ENCODE measurements at regions not wholly inside any gene's neighbourhood (a gene's known extent, or its start where the extent isn't known, plus 50 kb on each side); places are given as distances from the start of the nearest gene placed in this dataset.

DNA sequence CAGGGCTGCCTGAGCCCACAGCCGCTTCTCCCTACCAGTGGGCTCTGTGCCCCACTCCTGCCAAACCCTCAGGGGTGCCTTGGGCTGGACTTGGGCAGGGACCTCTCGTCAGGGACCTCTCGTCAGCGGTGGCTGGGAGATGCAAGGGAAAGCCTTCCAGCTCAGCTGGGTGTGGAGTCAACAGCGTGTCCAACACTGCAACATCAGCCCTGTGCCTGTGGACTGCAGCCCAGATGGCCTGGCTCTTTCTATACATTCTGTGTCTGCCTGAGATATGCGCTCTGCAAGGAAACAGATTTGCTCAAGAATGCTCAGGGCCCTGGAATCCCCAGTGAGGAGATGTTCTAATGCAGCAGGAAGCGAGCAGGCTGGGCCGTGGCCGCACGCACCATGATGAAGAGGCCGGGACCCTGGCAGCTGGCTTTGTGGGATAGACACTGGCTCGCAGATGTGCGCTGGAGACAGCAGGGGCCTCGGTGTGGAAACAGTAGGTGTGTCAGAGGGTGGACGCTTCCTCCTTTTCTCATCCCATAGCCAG lies 85.0 kb upstream of the COL5A1 start:
- no peak for DNase-seq (ENCODE audit: low read depth)
- TF ChIP-seq, protein P1, sequence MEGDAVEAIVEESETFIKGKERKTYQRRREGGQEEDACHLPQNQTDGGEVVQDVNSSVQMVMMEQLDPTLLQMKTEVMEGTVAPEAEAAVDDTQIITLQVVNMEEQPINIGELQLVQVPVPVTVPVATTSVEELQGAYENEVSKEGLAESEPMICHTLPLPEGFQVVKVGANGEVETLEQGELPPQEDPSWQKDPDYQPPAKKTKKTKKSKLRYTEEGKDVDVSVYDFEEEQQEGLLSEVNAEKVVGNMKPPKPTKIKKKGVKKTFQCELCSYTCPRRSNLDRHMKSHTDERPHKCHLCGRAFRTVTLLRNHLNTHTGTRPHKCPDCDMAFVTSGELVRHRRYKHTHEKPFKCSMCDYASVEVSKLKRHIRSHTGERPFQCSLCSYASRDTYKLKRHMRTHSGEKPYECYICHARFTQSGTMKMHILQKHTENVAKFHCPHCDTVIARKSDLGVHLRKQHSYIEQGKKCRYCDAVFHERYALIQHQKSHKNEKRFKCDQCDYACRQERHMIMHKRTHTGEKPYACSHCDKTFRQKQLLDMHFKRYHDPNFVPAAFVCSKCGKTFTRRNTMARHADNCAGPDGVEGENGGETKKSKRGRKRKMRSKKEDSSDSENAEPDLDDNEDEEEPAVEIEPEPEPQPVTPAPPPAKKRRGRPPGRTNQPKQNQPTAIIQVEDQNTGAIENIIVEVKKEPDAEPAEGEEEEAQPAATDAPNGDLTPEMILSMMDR (conservative IDR thresholded peaks at IDR 0.05; ENCODE audit: control insufficient read depth, insufficient read depth, low read depth, low read length): no peak
- H3K4me3 ChIP-seq (ENCODE audit: control insufficient read depth, low read depth, low read length): no peak overlapping the region

- no peak overlapping the region for H3K4me3 ChIP-seq (ENCODE audit: control insufficient read depth, low read depth, low read length)
- TF ChIP-seq, protein P1 (conservative IDR thresholded peaks at IDR 0.05; ENCODE audit: control insufficient read depth, insufficient read depth, low read depth, low read length): no peak
Measured at GRCh38 chr9:134557331-134557730, 84.3 kb upstream of the COL5A1 start.

GRCh38 chr9:134558124-134558905 lies 83.3 kb upstream of the COL5A1 start:
- no peak overlapping the region for H3K4me3 ChIP-seq (ENCODE audit: control insufficient read depth, low read depth, low read length)
- no peak for DNase-seq (ENCODE audit: low read depth)
- TF ChIP-seq, protein P1 (conservative IDR thresholded peaks at IDR 0.05; ENCODE audit: control insufficient read depth, insufficient read depth, low read depth, low read length): no peak

More at GRCh38 chr9:134557331-134557730, 84.3 kb upstream of the COL5A1 start:
- DNase-seq (ENCODE audit: low read depth): peak; percentile 61

- no peak overlapping the region for H3K4me3 ChIP-seq (ENCODE audit: control insufficient read depth, low read depth, low read length)
- DNase-seq (ENCODE audit: low read depth): no peak
- TF ChIP-seq, protein P1 (conservative IDR thresholded peaks at IDR 0.05; ENCODE audit: control insufficient read depth, insufficient read depth, low read depth, low read length): no peak
Measured at GRCh38 chr9:134559013-134559412, 82.6 kb upstream of the COL5A1 start.

DNA sequence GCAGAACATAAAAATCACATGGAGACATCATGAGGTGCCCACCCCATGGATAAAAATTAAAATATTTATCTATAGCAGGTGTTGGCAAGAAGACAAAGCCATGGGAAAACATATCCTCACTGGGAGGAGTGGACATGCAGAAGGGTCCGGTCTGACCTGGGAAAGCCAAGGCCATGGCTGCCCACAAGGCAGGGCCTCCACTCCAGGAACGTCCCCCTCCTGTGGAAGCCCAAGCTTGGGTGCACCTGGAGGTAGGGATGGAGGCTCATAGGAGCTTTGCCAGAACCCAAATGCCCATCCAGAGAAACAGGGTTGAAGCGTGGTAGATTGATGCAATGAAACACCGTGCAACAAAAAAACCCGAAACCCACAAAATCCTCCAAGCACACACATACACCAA lies 81.4 kb upstream of the COL5A1 start:
- TF ChIP-seq, protein P1 (conservative IDR thresholded peaks at IDR 0.05; ENCODE audit: control insufficient read depth, insufficient read depth, low read depth, low read length): no peak
- DNase-seq (ENCODE audit: low read depth): no peak
- H3K4me3 ChIP-seq (ENCODE audit: control insufficient read depth, low read depth, low read length): no peak overlapping the region

DNA sequence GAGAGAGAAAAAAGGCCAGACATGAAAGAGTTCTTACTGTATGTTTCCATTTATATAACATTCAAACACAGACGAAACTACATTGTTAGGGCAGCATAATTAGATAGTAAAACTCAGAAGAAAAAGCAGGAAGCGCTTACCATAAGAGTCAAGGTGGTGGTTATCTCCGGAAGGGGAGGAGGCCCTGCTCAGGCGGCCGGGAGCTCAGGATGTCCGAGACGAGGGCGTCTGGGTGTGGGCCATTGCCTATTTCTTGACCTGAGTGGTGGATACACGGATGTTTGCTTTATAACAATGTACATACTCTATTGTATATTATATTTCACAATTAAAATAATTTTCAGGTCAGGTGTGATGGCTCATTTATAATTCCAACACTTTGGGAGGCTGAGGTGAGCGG lies 80.9 kb upstream of the COL5A1 start:
- TF ChIP-seq, protein P1 (conservative IDR thresholded peaks at IDR 0.05; ENCODE audit: control insufficient read depth, insufficient read depth, low read depth, low read length): no peak
- no peak overlapping the region for H3K4me3 ChIP-seq (ENCODE audit: control insufficient read depth, low read depth, low read length)
- DNase-seq (ENCODE audit: low read depth): no peak

Measured in fibroblast of mammary gland (primary cell).